Liver (tissue), 4 donors: ENCODE measurements at regions not wholly inside any gene's neighbourhood (a gene's known extent, or its start where the extent isn't known, plus 50 kb on each side); places are given as distances from the start of the nearest gene placed in this dataset. TPM values are rescaled to one million over a fixed set of nuclear protein-coding genes. Genes with fewer than 3 reads are reported as not detected.

ENCODE experiments used
- RXRA ChIP-seq, 2 donors: IDR thresholded peaks; 2 replicates each; pipeline ENCODE4 v1.6.1; 2017 to 2018; ENCODE audit warnings: antibody characterized with exemption in 2 of 2, mild to moderate bottlenecking in 1 of 2
- small RNA-seq: library from RNA; depleted of rRNA; stranded (forward); fragments of <200 nt; gene quantifications from one replicate; pipeline ENCODE3, GENCODE V24; 2014
- TF ChIP-seq, protein P1 (sequence below): fragments of 150-350 bp; IDR thresholded peaks from 2 replicates; pipeline ENCODE4 v1.5.1; 2017; ENCODE audit warnings: improper control_type of control experiment, low read depth, low read length; ENCODE audit not compliant: missing input control
- donor health status: healthy.
- donor health status: healthy.

GRCh38 chrX:98654565-98654964 lies 1755.5 kb downstream of the PCDH19 start (continued):
- TF ChIP-seq, protein P1, sequence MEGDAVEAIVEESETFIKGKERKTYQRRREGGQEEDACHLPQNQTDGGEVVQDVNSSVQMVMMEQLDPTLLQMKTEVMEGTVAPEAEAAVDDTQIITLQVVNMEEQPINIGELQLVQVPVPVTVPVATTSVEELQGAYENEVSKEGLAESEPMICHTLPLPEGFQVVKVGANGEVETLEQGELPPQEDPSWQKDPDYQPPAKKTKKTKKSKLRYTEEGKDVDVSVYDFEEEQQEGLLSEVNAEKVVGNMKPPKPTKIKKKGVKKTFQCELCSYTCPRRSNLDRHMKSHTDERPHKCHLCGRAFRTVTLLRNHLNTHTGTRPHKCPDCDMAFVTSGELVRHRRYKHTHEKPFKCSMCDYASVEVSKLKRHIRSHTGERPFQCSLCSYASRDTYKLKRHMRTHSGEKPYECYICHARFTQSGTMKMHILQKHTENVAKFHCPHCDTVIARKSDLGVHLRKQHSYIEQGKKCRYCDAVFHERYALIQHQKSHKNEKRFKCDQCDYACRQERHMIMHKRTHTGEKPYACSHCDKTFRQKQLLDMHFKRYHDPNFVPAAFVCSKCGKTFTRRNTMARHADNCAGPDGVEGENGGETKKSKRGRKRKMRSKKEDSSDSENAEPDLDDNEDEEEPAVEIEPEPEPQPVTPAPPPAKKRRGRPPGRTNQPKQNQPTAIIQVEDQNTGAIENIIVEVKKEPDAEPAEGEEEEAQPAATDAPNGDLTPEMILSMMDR: no peak
- no peak for TF ChIP-seq RXRA (IDR thresholded peaks at IDR 0.05)

Small RNAs in the stretch of these regions (small RNA-seq; reads per million reads assigned to genes)
- gene AL357312.1: not detected
